Activated T-helper 1 cell treated with anti-CD3 and anti-CD28 coated beads, Interleukin-12 subunit alpha, Interleukin-12 subunit beta, Interleukin-2, Interleukin-4 antibody, amounts not matched to agents 30 ng/mL and 10 ng/mL and 1 ng/mL, durations not matched to agents 14 hours and 24 hours and 36 hours (primary cell): ENCODE measurements at regions not wholly inside any gene's neighbourhood (a gene's known extent, or its start where the extent isn't known, plus 50 kb on each side); places are given as distances from the start of the nearest gene placed in this dataset.

Source experiments
- DNase-seq: peaks from one replicate; pipeline ENCODE4 v3.0.0; 2021; ENCODE audit warnings: low spot score
- H3K27ac Mint-ChIP-seq: one replicate; pipeline ENCODE4 v1.8.0; 2021; ENCODE audit warnings: mild to moderate bottlenecking, mixed read lengths
- H3K27me3 Mint-ChIP-seq: one replicate; pipeline ENCODE4 v1.8.0; 2022; ENCODE audit warnings: mild to moderate bottlenecking, moderate library complexity, mixed read lengths; ENCODE audit not compliant: insufficient read depth
- H3K36me3 Mint-ChIP-seq: one replicate; pipeline ENCODE4 v1.8.0; 2021; ENCODE audit warnings: low read depth, mixed read lengths
- H3K4me1 Mint-ChIP-seq: one replicate; pipeline ENCODE4 v1.8.0; 2021; ENCODE audit warnings: low read depth, mixed read lengths
- H3K4me3 Mint-ChIP-seq: one replicate; pipeline ENCODE4 v1.8.0; 2021; ENCODE audit warnings: mild to moderate bottlenecking, moderate library complexity, mixed read lengths
- H3K9me3 Mint-ChIP-seq: one replicate; pipeline ENCODE4 v1.8.0; 2021; ENCODE audit warnings: mixed read lengths
- intact Hi-C: fragments of 100-400 bp; cut with micrococcal nuclease; formaldehyde crosslinking; loops from one replicate; pipeline ENCODE4 v1.15.1; 2024

DNA sequence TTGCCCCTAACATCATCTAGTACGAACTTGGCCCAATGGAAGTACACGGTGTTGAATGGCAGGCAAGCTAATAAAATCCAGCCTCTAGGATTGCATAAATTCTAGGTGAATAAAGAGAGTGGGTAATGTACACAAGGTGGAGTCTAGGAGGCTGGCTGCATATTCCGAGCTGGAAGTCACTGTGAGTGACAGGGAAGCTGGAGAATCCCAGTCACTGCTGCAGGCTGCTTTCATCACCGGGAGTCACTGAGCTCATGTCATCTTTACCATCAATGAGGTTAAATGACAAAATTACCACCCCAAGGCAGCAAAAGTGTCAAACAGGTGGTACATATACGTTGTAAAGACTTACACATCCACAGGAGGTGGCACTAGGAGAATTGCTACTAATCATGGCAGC is 91.3 kb upstream of the HMHB1 start:
- Mint-ChIP-seq H3K36me3 (peaks cover 2% of the 10 kb centered on the region), H3K9me3 (peaks cover 31% of the 10 kb centered on the region), H3K4me1 (no peaks in the 10 kb centered on the region), H3K27ac (no peak overlapping the region), H3K27me3 (peaks cover 6% of the 10 kb centered on the region), H3K4me3 (no peak overlapping the region)
- intact Hi-C loops = no loop called here
- DNase-seq = no peak

DNA sequence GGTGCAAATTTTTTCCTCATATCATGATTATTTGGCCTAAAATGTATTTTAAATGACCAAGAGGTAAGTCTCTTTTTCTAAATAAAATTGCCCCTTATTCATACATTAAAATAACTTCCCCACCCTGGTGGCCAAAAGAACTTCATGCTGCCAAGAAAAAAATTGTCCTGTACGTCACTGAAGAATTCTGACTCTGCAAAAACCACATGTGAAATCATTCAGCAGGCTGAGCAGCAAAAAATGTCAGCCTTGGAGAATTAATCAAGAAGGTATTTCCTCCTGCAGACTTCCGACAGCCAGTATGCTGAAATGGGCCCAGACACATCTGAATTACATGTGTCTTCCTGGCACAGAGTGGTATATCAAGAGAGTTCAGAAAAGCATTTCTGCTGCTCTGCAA is 94.6 kb upstream of the HMHB1 start:
- Mint-ChIP-seq H3K9me3 (peaks cover 7% of the 10 kb centered on the region), H3K27ac (no peak overlapping the region), H3K4me1 (no peaks in the 10 kb centered on the region), H3K36me3 (no peaks in the 10 kb centered on the region), H3K27me3 (peaks cover 6% of the 10 kb centered on the region), H3K4me3 (no peak overlapping the region)
- DNase-seq = no peak
- intact Hi-C loops = no loop called here

DNA sequence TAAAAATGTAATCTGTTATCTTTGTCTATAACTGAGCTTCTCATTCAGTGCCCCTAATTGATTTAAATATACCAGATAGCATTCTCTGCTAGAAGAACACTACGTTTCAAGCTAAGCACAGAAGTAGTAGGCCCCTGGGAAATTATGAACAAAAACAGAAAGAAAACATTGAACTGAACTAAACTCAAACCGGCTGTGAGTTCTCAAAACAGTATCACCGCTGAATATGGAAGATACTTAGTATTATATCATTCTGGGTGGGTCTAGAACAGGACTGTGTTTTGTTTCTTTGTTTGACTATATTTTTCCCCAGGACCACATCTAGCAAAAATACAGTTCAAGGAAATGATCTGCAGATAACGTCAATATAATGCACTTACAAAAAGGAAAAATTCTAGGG is 95.1 kb upstream of the HMHB1 start:
- Mint-ChIP-seq H3K27ac (no peak overlapping the region), H3K36me3 (no peaks in the 10 kb centered on the region)
- intact Hi-C loops = no loop called here

DNA sequence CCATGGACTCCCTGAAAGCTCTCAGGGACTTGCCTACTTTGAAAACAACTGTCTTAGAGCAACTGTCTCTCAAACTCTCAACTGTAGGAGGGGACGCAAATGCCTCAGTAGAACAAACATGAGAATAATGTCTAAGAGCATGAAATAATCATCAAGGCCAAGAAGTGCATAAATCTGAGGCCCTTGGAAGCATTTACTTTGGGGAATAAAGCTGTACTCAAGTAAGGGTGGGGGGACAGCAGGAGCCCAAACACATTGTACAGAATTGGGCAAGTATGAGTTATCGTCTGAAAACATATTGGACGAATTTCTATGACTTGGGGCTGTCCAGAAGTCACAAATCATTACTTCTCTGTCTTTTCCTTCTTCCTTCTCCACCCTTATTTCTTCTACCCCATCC is 96.3 kb upstream of the HMHB1 start:
- Mint-ChIP-seq H3K27me3 (peaks cover under 1% of the 10 kb centered on the region), H3K27ac (no peak overlapping the region), H3K36me3 (no peaks in the 10 kb centered on the region), H3K9me3 (no peaks in the 10 kb centered on the region), H3K4me3 (no peak overlapping the region), H3K4me1 (no peaks in the 10 kb centered on the region)
- no peak for DNase-seq
- intact Hi-C loops = no loop called here

More for the DNA sequence above, 95.1 kb upstream of the HMHB1 start:
- peaks cover 5% of the 10 kb centered on the region for H3K27me3 Mint-ChIP-seq
- no peak overlapping the region for H3K4me3 Mint-ChIP-seq
- H3K4me1 Mint-ChIP-seq = no peaks in the 10 kb centered on the region
- no peak for DNase-seq
- peaks cover 3% of the 10 kb centered on the region for H3K9me3 Mint-ChIP-seq

DNA sequence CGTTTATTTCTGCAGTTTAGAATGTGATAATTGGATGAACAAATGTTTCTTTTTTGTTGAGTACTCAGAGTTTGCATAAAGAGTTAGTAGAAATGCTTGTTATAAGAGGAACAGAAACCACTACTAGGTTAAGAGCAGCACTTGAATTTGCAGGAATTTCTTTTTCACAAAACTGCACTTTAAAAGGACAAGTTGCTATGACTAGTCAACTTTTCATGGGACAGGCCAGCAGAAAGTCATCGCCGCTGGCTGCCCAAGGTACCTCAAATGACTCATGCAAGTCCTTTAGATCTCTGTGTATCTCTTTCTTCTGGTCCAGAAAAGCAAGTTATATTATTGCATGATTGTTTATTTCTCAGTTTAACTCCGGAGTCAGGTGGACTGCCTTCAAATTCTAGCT is 97.3 kb upstream of the HMHB1 start:
- H3K27ac Mint-ChIP-seq = no peak overlapping the region

DNA sequence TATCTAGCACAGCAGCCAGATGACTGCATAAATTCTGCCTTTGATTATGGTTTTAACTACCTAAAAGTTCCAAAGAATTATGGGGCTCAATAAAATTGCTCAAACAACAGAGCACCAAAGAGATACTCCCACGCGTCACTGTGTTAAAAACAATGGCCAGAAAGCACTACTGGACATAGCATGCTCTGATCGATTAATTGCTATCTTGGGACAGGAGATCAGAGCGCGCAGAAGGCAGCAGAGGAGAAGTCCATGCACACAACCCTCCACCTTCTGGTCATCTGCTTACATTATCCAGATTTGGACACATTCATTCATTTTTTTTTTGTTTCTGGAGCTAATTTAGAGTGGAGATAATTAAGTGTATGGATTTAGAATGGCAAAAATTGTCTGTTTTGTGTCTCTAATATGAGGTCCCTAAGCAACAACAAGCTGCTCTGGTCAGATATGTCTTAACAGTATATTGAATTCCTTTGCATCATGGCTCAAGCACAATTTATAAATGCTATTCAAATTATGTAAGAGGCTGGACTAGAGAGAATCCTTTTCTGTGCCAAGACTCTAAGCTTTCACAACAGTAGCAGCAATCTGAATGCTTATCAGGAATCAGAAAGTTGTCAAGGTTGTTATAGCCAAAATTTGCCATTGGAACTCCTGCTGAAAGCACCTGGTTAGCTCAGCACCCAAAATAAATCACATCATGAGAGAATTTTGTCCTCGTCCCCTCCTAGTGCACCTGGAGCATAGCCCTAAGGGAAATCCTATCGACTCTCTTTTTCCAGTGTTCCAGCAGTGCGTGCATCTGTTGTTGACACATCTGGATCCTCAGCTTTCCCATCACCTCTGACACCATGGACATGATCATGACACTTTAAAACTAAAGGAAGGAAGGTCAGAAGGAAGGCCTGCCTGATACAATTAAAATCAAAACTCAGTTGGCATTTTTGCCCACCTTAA is 98.6 kb upstream of the HMHB1 start:
- Mint-ChIP-seq H3K9me3 (no peaks in the 10 kb centered on the region), H3K27ac (no peak overlapping the region), H3K4me3 (no peak overlapping the region), H3K27me3 (peaks cover 2% of the 10 kb centered on the region), H3K4me1 (no peaks in the 10 kb centered on the region), H3K36me3 (no peaks in the 10 kb centered on the region)
- intact Hi-C loops = no loop called here
- DNase-seq = no peak

More for the DNA sequence above, 97.3 kb upstream of the HMHB1 start:
- H3K4me3 Mint-ChIP-seq = no peak overlapping the region
- no peaks in the 10 kb centered on the region for H3K36me3 Mint-ChIP-seq
- H3K27me3 Mint-ChIP-seq = peaks cover 1% of the 10 kb centered on the region
- no peaks in the 10 kb centered on the region for H3K4me1 Mint-ChIP-seq
- no peaks in the 10 kb centered on the region for H3K9me3 Mint-ChIP-seq
- DNase-seq = no peak
- intact Hi-C loops = no loop called here

DNA sequence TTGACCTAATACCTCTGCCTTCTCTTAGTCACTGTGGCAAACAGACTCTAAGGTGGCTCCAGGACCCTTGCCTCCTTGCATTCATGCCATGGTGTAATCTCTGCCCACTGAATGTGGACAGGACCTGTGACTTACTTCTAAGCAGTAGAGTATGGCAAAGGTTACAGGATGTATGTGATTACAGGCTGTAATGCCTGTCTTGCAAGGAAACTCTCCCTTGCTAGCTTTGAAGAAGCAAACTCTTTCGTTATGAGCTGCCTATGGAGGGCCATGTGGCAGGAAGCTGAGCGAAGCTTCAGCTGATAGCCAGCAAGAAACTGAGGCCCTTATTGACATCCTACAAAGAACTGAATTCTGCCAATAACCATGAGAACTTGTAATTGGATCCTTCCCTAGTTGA is 103.3 kb upstream of the HMHB1 start:
- intact Hi-C loops = no loop called here
- Mint-ChIP-seq H3K4me1 (no peaks in the 10 kb centered on the region), H3K27ac (no peak overlapping the region), H3K36me3 (peaks cover 1% of the 10 kb centered on the region), H3K9me3 (no peaks in the 10 kb centered on the region), H3K27me3 (peaks cover 3% of the 10 kb centered on the region), H3K4me3 (no peak overlapping the region)
- DNase-seq = no peak

DNA sequence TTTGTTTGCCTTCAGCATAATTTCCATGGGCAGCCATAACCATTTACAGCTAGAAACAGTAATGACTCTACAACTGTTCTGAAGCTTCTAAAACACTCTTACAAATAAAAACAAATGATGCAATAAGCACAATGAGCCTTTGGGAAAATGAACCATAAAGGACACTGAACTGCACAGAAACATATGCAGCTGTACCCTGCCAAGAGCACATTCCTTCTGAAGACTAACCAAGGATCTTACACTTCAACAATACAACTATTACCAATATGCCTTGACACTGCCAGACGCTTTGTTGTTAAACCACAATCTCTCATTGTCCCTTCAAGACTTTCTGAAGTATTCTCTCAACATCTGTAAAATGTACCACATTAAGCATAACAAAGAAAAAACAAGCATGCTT is 104.2 kb upstream of the HMHB1 start:
- DNase-seq = no peak
- no peaks in the 10 kb centered on the region for H3K9me3 Mint-ChIP-seq
- intact Hi-C loops = no loop called here
- no peaks in the 10 kb centered on the region for H3K4me1 Mint-ChIP-seq
- H3K36me3 Mint-ChIP-seq = peaks cover 1% of the 10 kb centered on the region
- no peak overlapping the region for H3K4me3 Mint-ChIP-seq
- H3K27ac Mint-ChIP-seq = no peak overlapping the region
- H3K27me3 Mint-ChIP-seq = peaks cover 3% of the 10 kb centered on the region

DNA sequence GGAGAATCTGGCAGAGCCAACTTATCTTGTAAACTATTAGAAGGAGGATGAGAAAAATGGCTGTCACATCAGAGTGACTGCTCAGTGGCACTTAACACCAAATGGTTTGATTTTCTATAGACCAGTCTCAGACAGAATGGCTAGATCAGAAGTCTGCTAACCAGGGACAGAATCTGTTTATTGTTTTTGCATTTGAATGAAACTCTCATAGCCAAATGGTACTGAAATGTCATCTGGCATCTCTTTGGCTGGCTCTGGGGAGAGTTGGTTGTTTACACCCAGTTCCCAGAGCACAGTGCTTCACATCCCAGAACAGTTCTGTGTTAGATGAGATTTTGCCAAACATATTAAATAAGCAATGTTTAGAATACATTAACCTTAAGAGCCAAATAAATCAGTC is 106.6 kb upstream of the HMHB1 start:
- H3K4me1 Mint-ChIP-seq = no peaks in the 10 kb centered on the region
- peaks cover 1% of the 10 kb centered on the region for H3K27me3 Mint-ChIP-seq
- intact Hi-C loops = no loop called here
- H3K27ac Mint-ChIP-seq = no peak overlapping the region
- peaks cover 1% of the 10 kb centered on the region for H3K36me3 Mint-ChIP-seq
- no peak overlapping the region for H3K4me3 Mint-ChIP-seq
- no peak for DNase-seq
- H3K9me3 Mint-ChIP-seq = no peaks in the 10 kb centered on the region

DNA sequence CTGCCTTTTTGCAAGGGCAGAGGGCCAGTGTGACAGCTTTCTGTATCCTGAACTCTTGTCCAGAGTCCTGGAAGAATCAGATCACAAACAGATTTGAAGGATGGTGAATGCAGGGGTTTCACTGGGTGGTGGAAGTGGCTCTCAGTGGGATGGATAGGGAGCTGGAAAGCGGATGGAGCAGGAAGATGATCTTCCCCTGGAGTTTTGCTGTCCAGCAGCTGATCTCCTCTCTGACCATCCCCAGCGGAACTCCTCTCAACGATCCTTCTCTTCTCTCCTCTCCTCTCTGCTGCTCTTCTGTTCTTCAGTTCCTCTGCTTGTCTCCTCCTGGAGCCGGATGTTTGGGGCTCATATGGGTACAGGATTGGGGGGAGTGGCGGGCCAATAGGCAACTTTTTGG is 108.3 kb upstream of the HMHB1 start:
- no peak overlapping the region for H3K4me3 Mint-ChIP-seq
- no peak for DNase-seq
- peaks cover 1% of the 10 kb centered on the region for H3K27me3 Mint-ChIP-seq
- intact Hi-C loops = no loop called here
- peaks cover 1% of the 10 kb centered on the region for H3K36me3 Mint-ChIP-seq
- H3K27ac Mint-ChIP-seq = no peak overlapping the region
- H3K9me3 Mint-ChIP-seq = no peaks in the 10 kb centered on the region
- peaks cover 8% of the 10 kb centered on the region for H3K4me1 Mint-ChIP-seq

DNA sequence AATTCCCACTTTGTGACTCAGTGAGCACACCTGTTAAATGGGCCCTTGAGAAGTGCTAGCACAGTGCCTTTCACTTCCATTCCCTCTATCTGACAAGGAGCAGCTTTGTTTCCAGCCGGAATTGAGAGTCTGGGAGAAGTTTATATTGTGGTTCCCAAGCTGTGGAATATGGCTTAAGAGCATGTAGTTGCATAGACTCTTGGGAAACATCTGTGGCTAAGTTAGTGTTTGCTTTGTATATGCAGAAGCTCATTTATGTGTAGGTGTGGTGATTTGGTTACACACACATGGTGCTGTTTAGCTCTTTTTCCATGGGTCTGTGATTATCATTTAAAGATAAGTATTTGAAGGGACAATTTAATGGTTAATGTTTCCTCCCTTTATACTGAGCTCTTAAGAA is 110.5 kb upstream of the HMHB1 start:
- no peak overlapping the region for H3K4me3 Mint-ChIP-seq
- no peaks in the 10 kb centered on the region for H3K27me3 Mint-ChIP-seq
- intact Hi-C loops = no loop called here
- DNase-seq = no peak
- H3K27ac Mint-ChIP-seq = no peak overlapping the region
- H3K36me3 Mint-ChIP-seq = peaks cover 1% of the 10 kb centered on the region
- peaks cover 9% of the 10 kb centered on the region for H3K9me3 Mint-ChIP-seq
- H3K4me1 Mint-ChIP-seq = peaks cover 27% of the 10 kb centered on the region

DNA sequence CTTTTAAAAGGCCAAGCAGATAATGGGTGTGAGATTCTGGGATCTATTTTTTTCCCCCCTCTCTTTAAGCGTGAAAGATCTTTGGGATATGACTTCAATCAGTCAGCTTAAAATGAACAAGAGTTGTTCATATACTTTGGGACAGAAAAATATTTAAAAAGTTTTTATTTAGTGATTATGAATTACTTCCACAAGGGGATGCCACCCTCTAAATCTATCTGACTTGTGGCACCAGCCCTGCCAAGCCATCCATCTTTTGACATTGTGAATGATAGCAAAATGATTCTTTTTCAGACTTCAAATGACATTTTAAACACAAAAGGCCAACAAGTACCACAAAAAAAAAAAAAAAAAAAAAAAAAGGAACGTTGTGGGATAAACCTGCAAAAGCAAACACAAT is 111.0 kb upstream of the HMHB1 start:
- no peaks in the 10 kb centered on the region for H3K27me3 Mint-ChIP-seq
- intact Hi-C loops = no loop called here
- H3K4me3 Mint-ChIP-seq = no peak overlapping the region
- peaks cover 1% of the 10 kb centered on the region for H3K36me3 Mint-ChIP-seq
- H3K9me3 Mint-ChIP-seq = peaks cover 12% of the 10 kb centered on the region
- DNase-seq = no peak
- H3K27ac Mint-ChIP-seq = no peak overlapping the region
- peaks cover 28% of the 10 kb centered on the region for H3K4me1 Mint-ChIP-seq

DNA sequence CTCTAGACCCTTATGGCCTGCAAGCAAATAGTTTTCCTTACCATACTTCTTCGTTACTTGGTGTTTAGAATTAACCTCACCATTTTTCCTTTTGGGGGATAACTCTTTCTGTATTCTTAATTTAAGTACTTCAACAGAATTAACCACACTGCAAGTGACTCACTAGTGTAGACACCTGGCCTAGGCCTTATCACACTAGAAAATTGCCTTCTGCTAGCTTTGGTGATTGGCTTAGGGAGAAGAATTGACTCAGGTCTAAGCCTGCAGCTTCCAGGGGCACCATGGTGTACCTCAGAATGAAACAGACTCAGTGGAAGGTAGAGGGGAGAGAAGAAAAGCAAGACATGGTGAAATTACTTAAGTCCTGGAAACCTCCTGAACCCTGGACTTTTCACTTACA is 112.8 kb upstream of the HMHB1 start:
- DNase-seq = no peak
- Mint-ChIP-seq H3K27ac (peak overlapping the region; percentile 65), H3K4me1 (peaks cover 34% of the 10 kb centered on the region), H3K4me3 (no peak overlapping the region), H3K27me3 (no peaks in the 10 kb centered on the region), H3K36me3 (no peaks in the 10 kb centered on the region), H3K9me3 (peaks cover 19% of the 10 kb centered on the region)
- intact Hi-C loops = loop anchor here (2.0 to 10.0 kb wide), 7 partner anchors 46 to 697 kb away; partner anchors contain the start of gene HMHB1
